ENCODE measurements at regions not wholly inside any gene's neighbourhood (a gene's known extent, or its start where the extent isn't known, plus 50 kb on each side); places are given as distances from the start of the nearest gene placed in this dataset.

DNA sequence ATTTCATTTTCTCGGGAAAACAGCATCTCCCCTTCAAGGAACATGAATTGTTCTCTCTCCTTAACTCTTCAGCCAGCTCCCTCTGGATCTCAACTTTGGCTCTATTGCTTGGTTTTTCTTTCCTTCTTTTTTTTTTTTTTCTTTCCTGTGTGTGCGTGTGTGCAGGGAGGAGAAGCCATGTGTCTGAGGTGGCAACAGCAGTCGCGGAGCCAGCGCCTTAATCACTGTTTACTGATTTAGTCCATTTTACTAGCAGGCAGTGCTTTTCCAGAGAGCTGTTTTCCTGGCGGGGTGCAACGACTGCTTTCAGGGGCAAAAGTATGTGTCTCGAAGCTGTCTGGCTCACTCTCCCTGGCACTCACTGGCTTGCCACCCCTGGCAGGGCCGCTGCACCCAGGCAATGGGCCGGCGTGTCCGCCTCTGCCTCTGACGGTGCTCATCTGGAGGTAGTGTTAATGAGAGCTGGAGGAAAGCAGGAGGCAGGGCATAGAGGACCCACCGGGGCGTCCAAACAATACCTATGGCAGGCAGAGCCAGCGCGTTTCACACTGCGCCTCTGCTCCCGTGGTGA is 835.4 kb upstream of the NR2F2 start:
- peak overlapping the region; percentile 20 for H3K4me3 ChIP-seq (ENCODE audit: control insufficient read depth, low read depth, low read length)
- TF ChIP-seq CTCF (IDR thresholded peaks at IDR 0.05; ENCODE audit: control insufficient read depth, insufficient read depth, low read depth, low read length, missing control alignments), result no peak
- no peak for DNase-seq (ENCODE audit: low read depth)

- DNase-seq (ENCODE audit: low read depth), result no peak
- TF ChIP-seq CTCF (IDR thresholded peaks at IDR 0.05; ENCODE audit: control insufficient read depth, insufficient read depth, low read depth, low read length, missing control alignments), result no peak
Observed at GRCh38 chr15:95497634-95498033, 832.9 kb upstream of the NR2F2 start.

DNA sequence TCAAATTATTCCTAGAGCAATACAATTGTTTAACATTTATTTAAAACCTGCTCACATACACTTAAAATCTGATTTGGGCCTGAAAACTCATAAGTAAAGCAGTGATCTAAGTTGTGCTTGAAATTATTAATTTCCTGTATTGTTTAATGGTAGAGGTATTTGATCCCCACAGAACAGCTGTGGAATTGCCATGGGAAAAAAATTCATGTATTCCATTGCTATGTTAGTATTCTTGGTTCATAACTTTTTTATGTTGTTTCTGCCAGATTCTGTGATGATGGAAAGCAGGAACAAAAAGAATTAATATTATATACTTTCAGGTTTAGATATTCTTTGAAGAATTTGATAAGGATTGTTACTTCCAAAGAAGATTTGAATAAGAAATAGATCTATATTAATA is 831.5 kb upstream of the NR2F2 start:
- no peak overlapping the region for H3K4me3 ChIP-seq (ENCODE audit: control insufficient read depth, low read depth, low read length)
- no peak for DNase-seq (ENCODE audit: low read depth)
- TF ChIP-seq CTCF (IDR thresholded peaks at IDR 0.05; ENCODE audit: control insufficient read depth, insufficient read depth, low read depth, low read length, missing control alignments), result no peak

More at GRCh38 chr15:95497634-95498033, 832.9 kb upstream of the NR2F2 start:
- H3K4me3 ChIP-seq (ENCODE audit: control insufficient read depth, low read depth, low read length), result no peak overlapping the region

GRCh38 chr15:95499397-95499796 is 831.1 kb upstream of the NR2F2 start:
- H3K4me3 ChIP-seq (ENCODE audit: control insufficient read depth, low read depth, low read length), result no peak overlapping the region
- no peak for TF ChIP-seq CTCF (IDR thresholded peaks at IDR 0.05; ENCODE audit: control insufficient read depth, insufficient read depth, low read depth, low read length, missing control alignments)
- no peak for DNase-seq (ENCODE audit: low read depth)

DNA sequence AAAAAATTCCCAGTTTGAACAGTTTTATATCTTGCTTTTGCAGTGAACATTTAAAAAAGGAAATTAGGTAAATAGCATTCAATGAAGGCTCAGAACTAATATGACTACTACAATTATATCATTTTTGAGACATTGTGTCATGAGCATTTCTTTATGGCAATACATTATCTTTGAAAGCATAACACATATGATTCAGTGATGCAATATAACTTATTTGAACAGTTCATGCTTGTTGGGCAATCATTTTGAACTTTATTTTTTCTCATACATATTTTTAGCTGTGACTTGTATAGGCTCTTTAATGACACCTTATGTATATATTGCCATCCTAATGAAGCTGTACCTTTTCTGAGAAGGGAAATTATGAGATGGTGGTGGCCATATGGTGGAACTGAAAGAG is 828.6 kb upstream of the NR2F2 start:
- no peak for DNase-seq (ENCODE audit: low read depth)
- H3K4me3 ChIP-seq (ENCODE audit: control insufficient read depth, low read depth, low read length), result no peak overlapping the region
- no peak for TF ChIP-seq CTCF (IDR thresholded peaks at IDR 0.05; ENCODE audit: control insufficient read depth, insufficient read depth, low read depth, low read length, missing control alignments)

GRCh38 chr15:95503107-95503506 is 827.4 kb upstream of the NR2F2 start:
- DNase-seq (ENCODE audit: low read depth), result no peak
- no peak for TF ChIP-seq CTCF (IDR thresholded peaks at IDR 0.05; ENCODE audit: control insufficient read depth, insufficient read depth, low read depth, low read length, missing control alignments)
- H3K4me3 ChIP-seq (ENCODE audit: control insufficient read depth, low read depth, low read length), result no peak overlapping the region

Measured in AG09309 (cell line).